Type B pancreatic cell (in vitro differentiated cells): ENCODE measurements at regions not wholly inside any gene's neighbourhood (a gene's known extent, or its start where the extent isn't known, plus 50 kb on each side); places are given as distances from the start of the nearest gene placed in this dataset.

Source experiments
- DNase-seq: peaks from one replicate; pipeline ENCODE4 v3.0.0; 2021; ENCODE audit warnings: mixed read lengths; ENCODE audit not compliant: unreplicated experiment; ENCODE audit errors: extremely low spot score
- H3K27ac Mint-ChIP-seq: 2 replicates; pipeline ENCODE4 v1.8.0; 2021; ENCODE audit warnings: mild to moderate bottlenecking, mixed read lengths
- H3K27me3 Mint-ChIP-seq: 2 replicates; pipeline ENCODE4 v1.8.0; 2021; ENCODE audit warnings: mixed read lengths
- H3K36me3 Mint-ChIP-seq: 2 replicates; pipeline ENCODE4 v1.8.0; 2021; ENCODE audit warnings: mixed read lengths
- H3K4me1 Mint-ChIP-seq: one replicate; pipeline ENCODE4 v1.8.0; 2021; ENCODE audit warnings: mixed read lengths; ENCODE audit not compliant: unreplicated experiment
- H3K4me3 Mint-ChIP-seq: 2 replicates; pipeline ENCODE4 v1.8.0; 2021; ENCODE audit warnings: mild to moderate bottlenecking, mixed read lengths
- H3K9me3 Mint-ChIP-seq: 2 replicates; pipeline ENCODE4 v1.8.0; 2021; ENCODE audit warnings: mixed read lengths
- CTCF ChIP-seq: fragments of 200-600 bp; sonication (generic); conservative IDR thresholded peaks from 2 replicates; pipeline ENCODE4 v1.5.0; 2021; ENCODE audit warnings: antibody characterized with exemption, mild to moderate bottlenecking

DNA sequence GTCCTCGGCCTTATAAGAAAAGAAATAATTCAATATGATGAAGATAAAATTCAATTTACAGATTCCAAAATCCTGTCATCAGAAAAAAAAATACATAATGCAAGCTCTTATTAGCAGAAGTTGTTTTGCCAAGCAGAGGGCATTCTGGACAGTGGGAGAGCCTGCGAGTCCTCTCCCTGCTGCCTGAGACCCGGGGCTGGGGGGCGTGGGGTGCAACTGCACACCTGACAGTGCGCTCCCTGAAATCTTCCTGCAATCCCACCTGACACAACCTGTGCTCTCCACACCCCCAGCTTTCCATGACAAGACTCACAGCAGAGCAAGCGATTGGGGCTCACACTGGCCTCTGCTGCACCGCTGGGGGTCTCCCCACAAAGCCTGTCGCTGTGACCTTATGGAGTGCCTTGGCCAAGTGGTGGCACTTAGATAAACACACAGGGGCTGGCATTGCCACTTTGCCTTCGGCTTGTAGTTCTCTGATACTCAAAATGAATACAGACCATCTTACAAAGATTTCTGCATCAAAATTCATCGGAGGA is 130.3 kb upstream of the PDE10A start:
- Mint-ChIP-seq H3K9me3 (no peaks in the 10 kb centered on the region), H3K27ac (no peak overlapping the region), H3K36me3 (no peaks in the 10 kb centered on the region), H3K27me3 (peaks cover 4% of the 10 kb centered on the region), H3K4me1 (peaks cover 4% of the 10 kb centered on the region), H3K4me3 (no peak overlapping the region)
- no peak for TF ChIP-seq CTCF
- DNase-seq = no peak

DNA sequence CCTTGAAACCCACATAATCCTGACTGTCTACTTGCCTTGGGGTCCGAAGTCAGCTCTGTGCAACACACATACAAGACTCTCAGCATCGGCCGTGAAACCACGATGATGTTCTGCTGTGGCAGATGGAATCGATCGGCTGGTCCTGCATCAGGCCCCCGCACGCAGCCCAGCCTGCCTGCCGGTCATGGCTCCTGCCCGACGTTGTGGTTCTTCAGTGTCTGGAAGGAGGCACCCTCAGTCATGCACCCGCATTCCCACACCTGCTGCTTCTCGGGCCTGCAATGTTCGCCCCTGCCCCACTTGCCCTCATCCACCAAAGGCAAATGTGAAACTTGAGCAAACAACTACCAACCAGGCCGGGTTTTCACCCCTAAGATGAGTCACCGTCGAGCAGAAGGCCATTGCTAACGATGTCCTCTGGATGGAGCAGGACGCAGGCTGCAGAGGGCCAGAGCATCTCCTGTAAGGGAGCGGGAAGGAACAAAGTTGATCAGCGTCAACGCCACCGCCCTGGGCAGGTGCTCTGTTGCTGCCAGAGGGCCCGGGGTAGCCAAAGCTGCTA is 128.9 kb upstream of the PDE10A start:
- Mint-ChIP-seq H3K27me3 (peaks cover 7% of the 10 kb centered on the region), H3K27ac (no peak overlapping the region), H3K36me3 (no peaks in the 10 kb centered on the region), H3K4me3 (no peak overlapping the region), H3K9me3 (no peaks in the 10 kb centered on the region), H3K4me1 (peaks cover 4% of the 10 kb centered on the region)
- DNase-seq = no peak
- TF ChIP-seq CTCF = no peak

DNA sequence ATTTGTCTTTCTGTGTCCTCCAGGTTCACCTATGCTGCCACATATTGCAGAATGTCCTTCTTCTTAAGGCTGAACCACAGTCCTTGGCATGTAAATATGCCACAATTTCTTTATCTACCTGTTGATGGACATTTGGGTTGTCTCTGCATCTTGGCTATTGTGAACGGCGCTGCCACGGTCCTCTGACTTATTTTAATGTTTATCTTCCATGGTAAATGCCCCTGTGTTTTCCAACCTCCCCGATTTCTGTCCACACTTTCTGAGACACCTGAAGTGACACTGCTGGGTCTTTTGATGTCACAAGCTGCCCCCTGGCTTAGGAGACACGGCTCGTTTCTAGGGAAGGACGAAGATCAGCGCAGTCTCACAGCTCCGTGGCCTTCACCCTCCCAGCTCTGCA is 128.3 kb upstream of the PDE10A start:
- Mint-ChIP-seq H3K27ac (no peak overlapping the region), H3K27me3 (peaks cover 7% of the 10 kb centered on the region), H3K36me3 (no peaks in the 10 kb centered on the region), H3K9me3 (no peaks in the 10 kb centered on the region), H3K4me3 (no peak overlapping the region), H3K4me1 (peaks cover 4% of the 10 kb centered on the region)
- no peak for TF ChIP-seq CTCF
- no peak for DNase-seq

DNA sequence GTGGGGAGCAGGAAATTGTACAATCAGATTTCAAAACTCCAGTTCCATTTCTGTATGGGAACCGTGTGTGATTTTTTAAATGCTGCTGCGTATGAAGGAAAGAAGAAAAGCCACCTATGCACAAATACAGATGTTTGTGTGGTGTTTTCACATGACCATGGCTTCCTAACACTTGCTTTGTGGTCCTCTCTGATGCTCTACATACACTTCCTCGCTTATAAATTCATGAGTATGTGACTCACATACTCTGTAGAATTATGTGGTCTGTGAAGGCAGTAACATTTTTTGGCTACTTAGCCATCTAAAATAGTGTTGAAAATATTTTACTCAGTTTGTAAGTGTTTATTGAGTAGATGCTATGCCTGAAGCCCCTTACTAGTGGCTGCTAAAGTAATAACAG is 119.8 kb upstream of the PDE10A start:
- DNase-seq = no peak
- Mint-ChIP-seq H3K36me3 (no peaks in the 10 kb centered on the region), H3K9me3 (peaks cover 9% of the 10 kb centered on the region), H3K4me1 (peaks cover 12% of the 10 kb centered on the region), H3K4me3 (no peak overlapping the region), H3K27ac (no peak overlapping the region), H3K27me3 (peaks cover 36% of the 10 kb centered on the region)
- no peak for TF ChIP-seq CTCF

- H3K27me3 Mint-ChIP-seq = peaks cover 39% of the 10 kb centered on the region
- H3K4me3 Mint-ChIP-seq = no peak overlapping the region
- peaks cover 9% of the 10 kb centered on the region for H3K9me3 Mint-ChIP-seq
- DNase-seq = no peak
- H3K36me3 Mint-ChIP-seq = no peaks in the 10 kb centered on the region
- peaks cover 12% of the 10 kb centered on the region for H3K4me1 Mint-ChIP-seq
- H3K27ac Mint-ChIP-seq = no peak overlapping the region
- no peak for TF ChIP-seq CTCF
These were observed 119.1 kb upstream of the PDE10A start for GRCh38 chr6:165782134-165782533.
